Fibroblast of lung (primary cell): ENCODE measurements at regions not wholly inside any gene's neighbourhood (a gene's known extent, or its start where the extent isn't known, plus 50 kb on each side); places are given as distances from the start of the nearest gene placed in this dataset.

Source experiments
- DNase-seq, 2 donors: peaks; one replicate each; pipeline versions ENCODE4 v3.0.0 to v3.0.0-alpha.2; 2010; ENCODE audit warnings: low read depth in 2 of 2
- H2AFZ ChIP-seq: 2 replicates; pipeline ENCODE4 v1.5.1; 2012; ENCODE audit warnings: low read length, control low read depth, inconsistent platforms
- H3K27ac ChIP-seq: 2 replicates; pipeline ENCODE4 v1.5.1; 2011; ENCODE audit warnings: low read length, control low read depth; ENCODE audit not compliant: insufficient read depth
- H3K27me3 ChIP-seq: 2 replicates; pipeline ENCODE4 v1.5.1; 2011; ENCODE audit warnings: mild to moderate bottlenecking, low read length; ENCODE audit not compliant: control insufficient read depth, insufficient read depth
- H3K36me3 ChIP-seq: 2 replicates; pipeline ENCODE4 v1.5.1; 2011; ENCODE audit warnings: low read length; ENCODE audit not compliant: control insufficient read depth, insufficient read depth
- H3K4me1 ChIP-seq: 2 replicates; pipeline ENCODE4 v1.5.1; 2011; ENCODE audit warnings: low read length; ENCODE audit not compliant: control insufficient read depth, insufficient read depth; ENCODE audit errors: extremely low read depth
- H3K4me2 ChIP-seq: 2 replicates; pipeline ENCODE4 v1.5.1; 2011; ENCODE audit warnings: low read length, control low read depth; ENCODE audit not compliant: insufficient read depth; ENCODE audit errors: extremely low read depth
- H3K4me3 ChIP-seq, 4 experiments: fragments of 200-600 bp in 1 of 4; sonication (generic) in 1 of 4; replicated peaks in 1 of 4; 2 replicates each; pipeline ENCODE4 v1.5.1; 2011 to 2016; ENCODE audit warnings: low read length in 4 of 4, low read depth in 3 of 4, mild to moderate bottlenecking in 3 of 4, control low read depth in 2 of 4, inconsistent platforms in 1 of 4, mixed read lengths in 1 of 4; ENCODE audit not compliant: insufficient read depth in 1 of 4; ENCODE audit errors: control extremely low read depth in 1 of 4
- H3K79me2 ChIP-seq: 2 replicates; pipeline ENCODE4 v1.5.1; 2012; ENCODE audit warnings: mild to moderate bottlenecking, low read length, inconsistent platforms; ENCODE audit not compliant: control insufficient read depth, insufficient read depth
- H3K9ac ChIP-seq: 2 replicates; pipeline ENCODE4 v1.5.1; 2011; ENCODE audit warnings: mild to moderate bottlenecking, low read length, control low read depth; ENCODE audit not compliant: insufficient read depth
- H3K9me3 ChIP-seq: 2 replicates; pipeline ENCODE4 v1.5.1; 2012; ENCODE audit warnings: low read depth, low read length; ENCODE audit not compliant: control insufficient read depth, insufficient read depth
- H4K20me1 ChIP-seq: 2 replicates; pipeline ENCODE4 v1.5.1; 2011; ENCODE audit warnings: low read length; ENCODE audit not compliant: control insufficient read depth, insufficient read depth; ENCODE audit errors: extremely low read depth
- EZH2 ChIP-seq: IDR thresholded peaks from 2 replicates; pipeline ENCODE4 v1.5.1; 2012; ENCODE audit warnings: low read length, control low read depth, mild to moderate bottlenecking; ENCODE audit errors: missing control alignments
- TF ChIP-seq, protein P1 (sequence below), 2 donors: IDR thresholded peaks in 1 of 2; conservative IDR thresholded peaks in 1 of 2; 1 replicate in 1 of 2; 2 replicates in 1 of 2; pipeline ENCODE4 v1.5.1; 2011 to 2012; ENCODE audit warnings: low read length in 2 of 2, control low read depth in 1 of 2, inconsistent platforms in 1 of 2, low read depth in 1 of 2, mild to moderate bottlenecking in 1 of 2

DNA sequence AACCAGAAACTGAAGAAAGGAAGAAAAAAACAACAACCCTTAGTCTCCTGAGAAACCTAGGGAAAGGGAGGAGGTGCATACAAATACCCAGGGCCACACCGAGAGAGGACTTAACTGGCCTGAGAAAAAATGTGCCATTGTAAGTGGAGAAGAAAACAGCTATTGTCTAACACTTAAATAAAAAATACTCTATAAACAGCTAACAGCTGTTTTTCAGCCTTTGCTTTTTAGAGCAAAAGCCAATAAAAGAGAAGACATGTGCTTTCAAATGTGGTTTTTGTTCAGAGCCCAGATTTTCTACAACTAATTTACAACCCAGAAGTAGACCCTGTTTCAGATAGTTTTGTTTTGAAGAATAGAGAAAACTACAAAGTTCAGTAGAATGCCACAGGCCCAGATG is 56.0 kb upstream of the SLC22A16 start:
- Histone ChIP-seq H3K27ac (no peak overlapping the region), H2AFZ (no peak overlapping the region), H4K20me1 (no peaks in the 10 kb centered on the region), H3K9me3 (no peaks in the 10 kb centered on the region), H3K27me3 (no peaks in the 10 kb centered on the region), H3K4me2 (no peak overlapping the region), H3K36me3 (no peaks in the 10 kb centered on the region), H3K79me2 (no peaks in the 10 kb centered on the region), H3K9ac (no peak overlapping the region), H3K4me1 (peaks cover 4% of the 10 kb centered on the region), H3K4me3 (no peak overlapping the region)
- TF ChIP-seq EZH2: no peak
- TF ChIP-seq, protein P1, sequence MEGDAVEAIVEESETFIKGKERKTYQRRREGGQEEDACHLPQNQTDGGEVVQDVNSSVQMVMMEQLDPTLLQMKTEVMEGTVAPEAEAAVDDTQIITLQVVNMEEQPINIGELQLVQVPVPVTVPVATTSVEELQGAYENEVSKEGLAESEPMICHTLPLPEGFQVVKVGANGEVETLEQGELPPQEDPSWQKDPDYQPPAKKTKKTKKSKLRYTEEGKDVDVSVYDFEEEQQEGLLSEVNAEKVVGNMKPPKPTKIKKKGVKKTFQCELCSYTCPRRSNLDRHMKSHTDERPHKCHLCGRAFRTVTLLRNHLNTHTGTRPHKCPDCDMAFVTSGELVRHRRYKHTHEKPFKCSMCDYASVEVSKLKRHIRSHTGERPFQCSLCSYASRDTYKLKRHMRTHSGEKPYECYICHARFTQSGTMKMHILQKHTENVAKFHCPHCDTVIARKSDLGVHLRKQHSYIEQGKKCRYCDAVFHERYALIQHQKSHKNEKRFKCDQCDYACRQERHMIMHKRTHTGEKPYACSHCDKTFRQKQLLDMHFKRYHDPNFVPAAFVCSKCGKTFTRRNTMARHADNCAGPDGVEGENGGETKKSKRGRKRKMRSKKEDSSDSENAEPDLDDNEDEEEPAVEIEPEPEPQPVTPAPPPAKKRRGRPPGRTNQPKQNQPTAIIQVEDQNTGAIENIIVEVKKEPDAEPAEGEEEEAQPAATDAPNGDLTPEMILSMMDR (conservative IDR thresholded peaks at IDR 0.05 in 1 of 2, IDR thresholded peaks at IDR 0.05 in 1 of 2; ENCODE audit: low read depth in 1 of 2, low read length in 2 of 2): no peak
- no peak for DNase-seq

DNA sequence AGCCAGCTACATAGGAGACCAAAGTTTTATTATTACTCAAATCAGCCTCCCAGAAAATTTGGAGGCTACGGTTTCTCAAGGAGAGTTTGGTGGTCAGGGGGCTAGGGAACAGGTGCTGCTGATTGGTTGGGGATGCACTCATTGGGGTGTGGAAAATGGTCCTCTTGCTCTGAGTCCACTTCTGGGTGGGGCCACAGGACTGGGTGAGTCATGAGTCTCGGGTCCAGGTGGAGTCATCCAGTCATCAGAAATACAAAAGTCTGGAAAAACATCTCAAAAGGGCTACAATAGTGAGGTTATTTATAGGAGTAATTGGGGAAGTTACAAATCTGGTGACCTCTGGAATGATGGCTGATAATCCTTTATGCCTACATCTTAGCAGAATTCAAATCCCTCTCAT is 54.3 kb upstream of the SLC22A16 start:
- Histone ChIP-seq H2AFZ (no peak overlapping the region), H3K27ac (no peak overlapping the region), H3K9ac (no peak overlapping the region), H3K4me3 (no peak overlapping the region), H3K36me3 (no peaks in the 10 kb centered on the region), H3K4me2 (no peak overlapping the region), H3K27me3 (no peaks in the 10 kb centered on the region), H3K9me3 (no peaks in the 10 kb centered on the region), H3K79me2 (no peaks in the 10 kb centered on the region), H4K20me1 (no peaks in the 10 kb centered on the region), H3K4me1 (peaks cover 3% of the 10 kb centered on the region)
- DNase-seq: peak in 1 of 2 donors; percentile 40
- TF ChIP-seq EZH2: no peak

DNA sequence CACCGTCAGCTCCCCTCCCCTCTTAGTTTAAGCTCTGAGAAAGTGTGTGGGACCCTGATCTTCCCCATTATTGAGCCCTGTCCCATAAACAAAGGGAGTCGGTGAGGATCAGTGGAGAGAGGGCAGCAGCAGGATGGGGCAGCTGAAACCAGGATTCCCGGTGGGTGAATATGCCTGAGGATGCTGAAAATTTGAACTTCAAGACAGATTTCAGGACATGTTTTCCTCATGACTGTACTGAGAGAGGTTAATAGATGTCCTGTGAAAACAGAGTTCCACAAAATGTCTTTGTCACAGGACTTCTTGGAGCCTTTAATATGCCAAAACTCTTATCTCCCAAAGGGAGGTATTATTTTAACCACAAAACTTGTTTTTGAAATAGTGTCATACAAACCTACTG is 53.5 kb upstream of the SLC22A16 start:
- DNase-seq: peak; percentile 28 to 58
- H3K4me1 ChIP-seq: peaks cover 3% of the 10 kb centered on the region
- H4K20me1 ChIP-seq: no peaks in the 10 kb centered on the region
- H3K9ac ChIP-seq: no peak overlapping the region
- H3K4me3 ChIP-seq: no peak overlapping the region
- H3K79me2 ChIP-seq: no peaks in the 10 kb centered on the region
- TF ChIP-seq EZH2: no peak
- TF ChIP-seq, protein P1 (conservative IDR thresholded peaks at IDR 0.05 in 1 of 2, IDR thresholded peaks at IDR 0.05 in 1 of 2; ENCODE audit: low read depth in 1 of 2, low read length in 2 of 2): no peak
- no peaks in the 10 kb centered on the region for H3K9me3 ChIP-seq
- H3K27me3 ChIP-seq: no peaks in the 10 kb centered on the region
- H3K27ac ChIP-seq: no peak overlapping the region
- H3K36me3 ChIP-seq: no peaks in the 10 kb centered on the region
- no peak overlapping the region for H2AFZ ChIP-seq
- H3K4me2 ChIP-seq: no peak overlapping the region
